Stimulated activated naive CD8-positive, alpha-beta T cell treated with anti-CD3 and anti-CD28 coated beads, Interleukin-15, Interleukin-2, amounts not matched to agents 100 U/mL and 50 U/mL, for 24 hours (primary cell): ENCODE measurements at regions not wholly inside any gene's neighbourhood (a gene's known extent, or its start where the extent isn't known, plus 50 kb on each side); places are given as distances from the start of the nearest gene placed in this dataset.
"Not testable (repeated sequence)": the region's sequence is repeated elsewhere in the genome, so short reads cannot be mapped to it uniquely, and the experiment has no call there.

ENCODE experiments used
- ATAC-seq: fragments of 150-1000 bp; cut with Tn5 transposase; one replicate; pipeline ENCODE4 v1.10.0; 2021
- DNase-seq: peaks from one replicate; pipeline ENCODE4 v3.0.0; 2021

DNA sequence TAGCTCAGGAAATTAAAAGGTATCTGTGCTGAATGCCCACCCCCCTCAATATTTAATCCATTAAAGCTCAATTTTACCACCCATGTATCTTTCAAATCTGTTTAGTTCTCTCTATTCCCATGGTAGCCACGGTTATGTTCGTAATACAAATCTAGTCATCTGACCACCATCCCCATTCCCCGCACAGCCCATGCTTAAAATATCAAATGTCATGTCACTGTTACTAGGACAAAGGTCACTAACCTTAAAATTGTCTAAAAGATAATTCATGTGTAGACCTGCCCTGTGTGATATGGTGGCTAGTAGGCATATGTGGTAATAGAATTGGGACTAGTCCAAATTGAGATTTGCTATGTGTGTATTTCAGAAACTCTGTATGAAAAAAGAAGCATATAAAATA is 728.5 kb upstream of the B3GALT2 start:
- no peak for ATAC-seq

DNA sequence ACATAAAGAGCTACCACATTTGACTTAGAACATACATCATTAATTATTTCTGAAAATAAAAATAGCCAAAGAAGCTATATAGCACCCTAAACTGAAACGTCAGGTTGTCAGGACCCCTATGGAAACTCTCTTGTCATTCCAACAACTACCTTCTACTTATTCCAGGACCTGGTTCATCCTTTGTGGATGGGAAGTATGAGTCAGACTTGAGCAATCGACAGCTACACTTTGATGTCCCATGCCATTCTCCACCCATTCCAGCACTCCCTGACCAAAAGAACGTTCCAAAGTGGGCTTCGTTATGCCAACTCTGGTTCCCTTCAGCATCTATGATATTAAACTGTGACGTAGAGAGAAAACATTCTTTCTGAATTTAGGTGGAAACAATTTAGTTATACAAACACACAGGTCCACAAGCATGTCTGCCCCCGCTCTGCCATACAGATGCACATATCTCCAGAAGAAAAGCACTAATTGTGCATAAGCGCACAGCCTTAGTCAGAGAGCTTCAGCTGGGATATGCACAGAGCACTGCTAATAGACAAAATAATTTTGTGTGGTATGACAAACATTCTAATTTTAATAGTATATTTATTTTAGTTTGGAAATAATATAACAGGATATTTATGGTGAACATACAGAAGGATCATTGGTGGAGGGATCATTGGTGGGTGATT is 723.1 kb upstream of the B3GALT2 start:
- DNase-seq (no peak), ATAC-seq (no peak)

More for the DNA sequence above, 728.5 kb upstream of the B3GALT2 start:
- DNase-seq, result no peak

DNA sequence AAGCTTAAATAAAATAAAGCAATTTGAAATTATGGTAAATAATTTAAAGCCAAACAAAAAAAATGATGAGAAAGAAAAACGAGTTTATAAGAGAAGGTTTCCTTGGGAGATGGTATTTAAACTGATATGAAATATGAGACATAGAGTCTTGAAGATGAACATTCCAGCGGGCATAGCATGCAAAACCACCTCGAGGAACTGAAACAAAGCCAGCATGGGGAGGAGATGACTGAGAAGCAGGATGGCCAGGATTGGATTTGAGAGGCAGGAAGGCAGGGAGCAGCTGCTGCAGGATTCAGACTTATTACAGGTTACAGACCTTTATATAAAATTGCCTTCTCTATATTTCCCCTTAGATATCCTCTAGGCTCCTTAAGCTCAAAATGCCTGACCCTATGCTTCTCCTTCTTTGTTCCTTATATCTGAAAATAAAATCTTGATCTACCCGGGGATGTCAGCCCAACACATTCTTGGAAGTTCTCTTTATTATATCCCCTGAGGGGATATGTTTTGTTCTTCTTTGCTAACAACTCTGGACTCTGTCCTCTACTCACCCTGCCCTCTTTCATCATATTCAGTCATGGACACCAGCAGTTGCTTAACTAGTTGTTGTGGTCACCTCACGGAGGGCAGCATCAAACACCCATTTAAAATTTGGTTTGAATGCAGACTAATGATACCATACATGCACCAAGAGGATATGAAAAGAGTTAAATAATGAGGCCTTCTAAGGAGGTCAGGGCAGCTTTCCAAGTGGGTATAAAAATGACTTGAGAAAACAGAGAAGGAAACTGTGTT is 719.1 kb upstream of the B3GALT2 start:
- ATAC-seq (no peak), DNase-seq (no peak)

DNA sequence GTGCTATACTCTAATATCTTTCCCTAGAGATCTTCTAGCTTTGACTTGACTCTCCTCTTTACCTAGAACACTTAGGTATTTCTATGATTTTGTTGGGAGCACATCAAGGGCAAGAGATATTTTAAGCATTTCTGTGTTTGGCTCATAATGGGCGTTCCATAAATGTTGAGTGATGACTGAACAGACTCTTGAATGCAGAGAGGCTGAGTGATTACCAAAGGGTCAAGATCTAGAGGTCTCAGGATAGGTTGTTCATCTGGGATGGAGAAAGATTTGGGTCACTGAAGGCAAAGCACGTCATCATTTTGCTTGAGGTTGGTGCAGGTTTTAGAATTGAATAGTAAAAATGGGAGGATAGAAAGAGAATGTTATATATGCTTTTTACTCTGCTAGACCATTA is 705.4 kb upstream of the B3GALT2 start:
- ATAC-seq (no peak), DNase-seq (no peak)

DNA sequence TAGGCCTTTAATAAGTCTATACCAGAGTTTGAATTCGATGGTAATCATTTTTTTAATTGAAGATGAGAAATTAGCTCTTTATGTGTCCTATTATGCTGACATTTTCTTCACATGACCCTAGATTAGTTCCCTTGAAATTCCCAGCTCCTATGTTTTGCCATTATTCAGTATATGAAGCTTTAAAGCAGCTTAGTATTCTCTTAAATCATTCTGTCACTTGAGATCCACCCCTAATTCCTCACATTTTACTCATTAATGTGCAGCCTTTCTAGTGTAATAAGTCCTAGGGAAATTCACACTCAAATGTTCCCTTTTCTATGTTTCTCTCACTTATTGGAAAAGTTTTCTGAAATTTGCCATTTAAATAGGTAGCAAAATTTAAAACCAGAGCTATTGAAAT is 704.5 kb upstream of the B3GALT2 start:
- no peak for DNase-seq
- no peak for ATAC-seq

DNA sequence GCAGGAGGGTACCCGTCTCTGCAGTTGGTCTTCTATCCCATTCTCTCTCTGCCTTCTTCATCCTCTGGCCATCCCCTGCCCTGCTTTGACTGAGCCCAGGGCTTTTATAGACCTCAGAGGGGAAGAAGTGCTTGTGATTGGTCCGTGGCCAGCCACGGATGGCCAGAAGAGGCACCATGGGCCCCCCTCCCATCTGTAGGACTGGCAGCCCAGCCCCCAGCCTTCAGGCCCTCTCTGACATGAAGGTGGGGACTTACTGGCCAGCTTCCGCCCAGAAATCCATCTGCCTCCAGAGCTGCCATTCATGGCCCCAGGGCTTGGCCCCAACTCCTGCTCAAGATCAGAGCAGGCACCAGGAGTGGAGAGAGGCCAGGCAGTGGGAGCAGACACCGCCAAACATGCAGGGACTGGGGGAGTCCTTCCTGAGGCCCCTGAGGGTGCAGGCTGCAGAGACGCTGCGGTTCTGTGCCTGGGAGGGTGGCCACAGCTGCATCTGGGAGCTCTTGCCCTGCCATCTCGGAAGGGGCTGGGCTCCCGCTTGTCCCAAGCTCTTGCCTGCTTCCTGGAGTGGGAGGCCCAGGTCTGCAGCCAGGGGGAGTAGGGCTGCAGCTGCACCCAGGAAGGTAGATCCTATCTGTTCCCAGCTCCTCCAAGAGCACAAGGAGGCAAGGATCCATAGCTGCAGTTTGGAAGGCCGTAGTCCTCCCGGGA is 698.6 kb upstream of the B3GALT2 start:
- ATAC-seq (no peak), DNase-seq (no peak)

DNA sequence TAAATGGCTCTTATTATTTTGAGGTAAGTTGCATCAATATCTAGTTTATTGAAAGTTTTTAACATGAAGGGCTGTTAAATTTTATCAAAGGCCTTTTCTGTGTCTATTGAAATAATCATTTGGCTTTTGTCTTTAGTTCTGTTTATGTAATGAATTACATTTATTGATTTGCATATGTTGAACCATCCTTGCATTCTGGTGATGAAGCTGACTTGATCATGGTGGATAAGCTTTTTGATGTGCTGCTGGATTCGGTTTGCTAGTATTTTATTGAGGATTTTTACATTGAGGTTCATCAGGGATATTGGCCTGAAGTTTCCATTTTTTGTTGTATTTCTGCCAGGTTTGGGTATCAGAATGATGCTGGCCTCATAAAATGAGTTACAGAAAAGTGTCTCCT is 691.5 kb upstream of the B3GALT2 start:
- not testable (repeated sequence) for ATAC-seq, DNase-seq

DNA sequence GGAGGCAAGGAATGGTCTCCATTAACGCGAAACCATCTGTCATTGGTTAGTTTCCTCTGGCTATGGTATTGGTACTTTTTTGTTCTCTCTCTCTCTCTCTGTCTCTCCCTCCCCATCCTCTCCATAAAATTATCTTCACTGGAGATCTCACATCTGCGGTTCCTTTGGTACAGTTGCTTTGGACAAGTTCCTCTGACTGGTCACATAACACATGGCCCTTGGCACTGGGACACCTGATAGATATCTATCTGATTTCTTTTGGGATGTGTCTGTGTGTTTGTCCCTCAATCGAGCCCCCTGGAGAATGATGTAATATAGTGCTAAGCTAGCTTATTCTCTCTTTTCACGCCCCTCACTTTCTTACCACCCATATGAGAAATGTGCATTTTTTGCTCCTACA is 682.0 kb upstream of the B3GALT2 start:
- no peak for ATAC-seq
- no peak for DNase-seq

DNA sequence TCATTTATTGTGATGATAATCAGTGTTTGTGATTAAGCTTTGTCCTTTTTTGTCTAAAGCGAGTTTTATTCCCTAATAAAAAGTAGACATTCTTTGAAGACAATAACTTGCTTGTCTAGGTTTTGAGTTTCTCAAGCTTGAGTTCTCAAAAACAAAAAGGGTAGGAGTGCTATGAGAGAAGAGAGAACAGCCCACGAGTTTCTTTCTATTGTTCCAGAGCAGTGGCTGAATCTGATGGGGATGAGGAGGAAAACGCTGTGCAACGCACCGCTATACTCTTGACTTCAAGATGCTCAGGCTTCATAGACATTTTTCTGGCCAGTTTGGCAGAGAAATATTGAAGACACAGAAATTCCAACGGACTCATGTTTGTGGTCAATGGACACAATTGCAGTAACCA is 669.8 kb upstream of the B3GALT2 start:
- DNase-seq, result no peak
- no peak for ATAC-seq

DNA sequence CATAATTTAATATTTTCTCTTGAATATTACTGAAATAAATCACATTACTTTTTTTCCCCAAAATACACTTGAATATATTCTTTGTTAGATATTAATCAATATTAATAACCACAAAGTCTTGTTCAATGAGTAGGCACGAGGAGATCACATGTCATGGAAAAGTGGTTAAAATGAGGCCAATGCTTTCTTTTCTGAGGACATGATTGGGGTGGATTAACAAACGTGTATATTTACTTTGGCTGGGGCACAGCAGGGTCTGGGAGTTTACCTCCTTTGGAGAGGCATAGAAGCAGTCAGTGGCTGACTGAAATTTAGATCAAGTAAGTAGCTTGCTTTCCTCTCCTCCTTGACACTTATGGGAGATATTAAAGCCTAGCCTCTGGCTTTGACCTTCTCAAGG is 664.3 kb upstream of the B3GALT2 start:
- ATAC-seq, result no peak
- no peak for DNase-seq

DNA sequence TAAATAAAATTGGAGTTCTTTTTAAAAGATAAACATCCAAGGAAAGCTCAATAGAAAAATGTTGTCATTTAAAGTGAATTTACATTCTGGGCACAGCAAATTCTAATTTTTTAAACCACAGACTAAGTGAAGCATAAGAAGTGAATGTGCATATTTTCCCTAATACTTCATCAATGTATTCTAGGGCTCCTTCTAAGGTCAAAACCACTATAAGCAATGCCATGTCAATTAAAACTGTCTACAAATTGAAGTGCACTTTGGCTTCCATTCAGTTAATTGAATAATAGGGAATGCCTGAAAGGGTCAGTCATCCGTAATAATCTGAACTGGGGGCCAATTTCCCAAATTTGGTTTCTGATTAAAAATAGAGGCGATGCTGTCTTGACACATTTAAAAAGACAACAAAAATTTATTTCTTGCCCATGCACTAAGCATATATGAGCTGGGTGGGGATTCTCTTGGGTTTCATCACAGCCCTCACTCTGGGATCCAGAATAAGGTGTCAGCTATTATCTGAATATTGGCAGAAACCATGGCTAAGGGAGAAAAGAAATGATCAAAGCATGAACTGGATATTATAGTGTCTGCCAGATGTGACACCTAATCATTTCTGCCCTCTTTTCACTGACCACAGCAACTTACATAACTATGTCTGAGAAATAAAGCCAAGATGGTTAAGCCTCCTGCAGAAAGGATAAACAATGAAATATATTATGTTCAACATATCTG is 660.6 kb upstream of the B3GALT2 start:
- no peak for ATAC-seq
- DNase-seq, result no peak

DNA sequence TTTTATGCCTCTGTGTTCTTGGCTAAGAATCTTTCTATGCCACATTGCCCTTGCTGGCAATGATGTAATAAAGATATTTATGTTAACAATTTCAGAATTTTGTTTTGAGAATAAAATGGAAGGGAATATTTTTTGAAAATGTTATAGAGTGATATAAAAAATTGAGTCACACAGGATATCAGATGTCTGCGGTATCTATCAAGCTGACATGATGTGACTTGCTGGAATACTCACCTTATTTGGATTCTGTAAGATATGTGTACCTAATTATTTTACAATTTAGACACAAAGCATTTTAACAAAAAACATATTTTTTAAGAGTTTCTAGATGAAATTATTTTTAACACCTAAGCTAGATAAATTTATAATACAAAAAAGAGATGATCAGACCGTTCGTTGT is 660.0 kb upstream of the B3GALT2 start:
- ATAC-seq, result no peak
- DNase-seq, result no peak

DNA sequence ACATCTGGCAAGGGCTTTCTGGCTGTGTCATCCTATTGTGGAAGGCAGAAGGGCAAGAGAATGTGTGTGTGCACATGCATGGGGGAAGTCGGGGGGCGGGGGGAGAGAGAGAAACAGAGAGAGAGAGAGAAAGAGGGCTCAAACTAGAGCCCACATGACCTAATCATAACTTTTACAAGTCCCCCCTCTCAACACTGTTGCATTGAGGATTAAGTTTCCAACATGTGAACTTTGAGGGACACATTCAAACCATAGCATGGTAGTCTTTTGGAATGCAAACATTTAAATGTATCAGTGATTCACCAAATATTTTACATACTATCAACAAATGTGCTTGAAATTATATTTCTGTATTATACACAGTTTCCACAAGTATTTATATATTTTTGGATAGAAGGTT is 655.4 kb upstream of the B3GALT2 start:
- ATAC-seq, result no peak
- DNase-seq, result no peak

DNA sequence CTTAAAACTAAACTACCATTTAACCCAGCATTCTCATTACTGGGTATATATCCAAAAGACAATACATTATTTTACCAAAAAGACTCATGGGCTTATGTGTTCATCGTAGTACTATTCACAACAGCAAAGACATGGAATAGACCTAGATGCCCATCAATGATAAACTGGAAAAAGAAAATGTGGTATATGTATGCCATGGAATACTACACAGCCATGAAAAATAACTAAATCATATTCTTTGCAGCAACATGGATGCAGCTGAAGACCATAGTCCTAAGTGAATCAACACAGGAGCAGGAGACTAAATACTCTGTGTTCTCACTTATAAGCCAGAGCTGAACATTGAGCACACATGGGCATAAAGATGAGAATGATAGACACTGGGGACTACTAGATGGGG is 645.1 kb upstream of the B3GALT2 start:
- DNase-seq (no peak), ATAC-seq (no peak)

DNA sequence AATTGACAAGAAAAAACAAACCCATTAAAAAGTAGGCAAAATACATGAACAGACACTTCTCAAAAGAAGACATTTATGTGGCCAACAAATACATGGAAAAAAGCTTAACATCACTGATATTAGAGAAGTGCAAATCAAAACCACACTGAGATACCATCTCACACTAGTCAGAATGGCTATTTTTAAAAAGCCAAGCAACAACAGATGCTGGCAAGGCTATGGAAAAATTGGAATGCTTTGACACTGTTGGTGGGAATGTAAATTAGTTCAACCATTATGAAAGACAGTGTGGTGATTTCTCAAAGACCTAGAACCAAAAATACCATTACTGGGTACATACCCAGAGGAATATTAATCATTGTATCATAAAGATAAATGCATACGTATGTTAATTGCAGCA is 641.1 kb upstream of the B3GALT2 start:
- ATAC-seq (no peak), DNase-seq (no peak)

DNA sequence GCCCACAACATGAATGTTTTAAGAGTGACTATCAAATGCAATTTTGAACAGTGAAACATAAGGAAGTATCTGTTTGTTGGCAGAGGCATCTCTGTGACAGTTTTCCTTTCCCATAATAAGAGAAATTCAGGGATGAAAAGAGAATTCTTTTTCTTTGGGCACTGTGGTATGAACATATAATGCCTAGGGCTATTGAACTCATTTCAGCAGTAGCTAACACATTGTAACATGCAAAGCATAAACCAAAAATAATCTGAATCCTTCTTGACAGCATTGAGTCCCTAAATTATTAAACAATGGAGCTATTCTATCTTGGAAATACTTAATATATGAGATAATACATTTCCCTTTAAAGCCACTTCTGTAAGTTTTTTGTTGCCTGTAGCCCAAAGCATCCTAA is 633.0 kb upstream of the B3GALT2 start:
- DNase-seq (no peak), ATAC-seq (no peak)

DNA sequence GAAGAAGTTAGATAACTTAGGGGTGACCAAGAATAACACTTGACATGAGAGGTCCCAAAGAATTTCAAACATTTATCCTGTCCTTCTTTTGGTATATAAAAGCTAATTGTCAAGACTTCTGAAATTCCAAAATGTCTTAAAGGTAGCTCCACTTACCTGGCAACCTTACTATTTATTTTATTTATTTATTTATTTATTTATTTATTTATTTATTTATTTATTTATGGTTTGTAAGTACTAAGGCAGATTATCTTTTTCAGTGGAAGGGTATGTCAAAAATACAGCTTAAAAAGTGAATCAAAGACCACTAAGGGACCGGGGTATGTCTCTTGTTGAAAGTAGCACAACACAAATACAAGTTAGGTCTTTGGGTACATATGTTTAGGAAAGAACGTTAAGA is 620.8 kb upstream of the B3GALT2 start:
- no peak for ATAC-seq
- no peak for DNase-seq

DNA sequence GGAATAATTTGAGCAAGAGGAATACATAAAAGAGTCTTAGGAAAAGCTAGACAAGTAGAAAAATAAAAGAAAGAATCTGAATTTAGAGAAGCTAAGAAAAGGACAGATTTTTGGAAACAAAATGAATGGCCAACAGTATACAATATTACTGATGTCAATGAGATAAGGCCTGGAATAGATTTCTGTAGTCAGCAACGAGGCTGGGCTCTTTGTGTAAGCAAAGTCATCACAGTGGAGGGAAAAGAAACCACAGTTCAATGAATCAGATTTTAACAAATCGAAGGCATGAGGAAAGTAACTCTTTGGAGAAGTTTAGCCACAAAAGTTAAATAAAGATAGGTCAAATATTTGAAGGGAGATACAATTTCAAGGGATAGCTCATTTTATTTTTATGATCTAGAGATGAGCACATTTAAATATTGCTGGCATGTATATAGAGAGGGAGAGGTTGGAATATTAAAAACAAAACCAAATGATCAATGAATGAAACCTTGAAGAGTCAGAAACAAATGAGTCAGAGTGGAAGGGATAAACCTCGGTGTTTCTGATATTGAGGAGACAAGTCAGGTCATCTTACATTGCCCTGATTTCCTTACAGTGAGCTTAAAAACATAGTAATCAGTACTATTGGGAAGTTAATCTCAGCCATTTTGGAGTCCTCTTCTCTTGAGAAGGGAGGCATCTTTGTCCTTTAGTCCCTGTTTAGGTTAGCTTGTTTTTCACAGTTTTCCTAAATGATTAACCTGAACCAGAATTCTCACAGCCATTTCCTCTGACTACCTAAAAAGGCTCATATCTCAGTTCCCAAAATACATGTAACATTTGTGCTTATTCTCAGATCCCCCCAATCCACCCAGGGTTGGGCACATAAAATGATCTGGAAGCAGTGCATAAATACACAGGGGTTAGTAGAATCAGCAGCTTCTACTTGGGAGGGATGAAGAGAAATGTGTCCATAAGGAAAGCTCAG is 620.0 kb upstream of the B3GALT2 start:
- DNase-seq (no peak), ATAC-seq (peak; percentile 83)

DNA sequence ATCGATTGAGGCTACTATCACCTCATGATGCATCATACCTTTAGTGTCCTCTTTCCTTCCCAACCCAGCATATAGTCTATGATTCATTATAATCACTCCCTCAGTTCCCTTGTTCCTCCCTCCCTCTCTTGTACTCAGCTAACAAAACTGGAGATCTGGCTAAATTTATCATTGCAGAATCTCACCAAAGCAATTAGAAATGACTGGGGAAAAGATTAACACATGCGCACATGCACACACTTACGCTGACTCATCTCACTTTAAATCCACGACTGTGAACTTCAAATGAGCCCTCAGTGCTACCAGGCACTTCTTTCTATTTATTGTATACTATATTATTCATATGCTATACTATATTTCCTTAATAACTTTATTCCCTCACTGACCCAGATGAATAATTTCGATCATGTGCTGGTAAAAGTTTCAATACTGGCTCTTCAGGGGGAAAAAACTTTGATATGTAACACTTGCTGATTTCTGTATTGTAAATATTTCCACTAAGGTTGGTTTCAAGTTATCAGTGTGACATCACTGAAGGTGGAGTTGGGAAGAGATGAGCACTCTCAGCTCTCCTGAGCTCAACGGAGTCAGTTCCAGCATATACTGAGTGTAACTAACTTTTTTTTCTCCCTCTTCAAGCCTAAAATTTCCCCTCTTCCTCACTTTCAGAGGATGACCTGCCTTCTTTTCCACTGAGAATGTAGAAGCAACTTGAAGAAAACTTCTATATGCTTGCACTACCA is 613.7 kb upstream of the B3GALT2 start:
- ATAC-seq, result peak; percentile 83

DNA sequence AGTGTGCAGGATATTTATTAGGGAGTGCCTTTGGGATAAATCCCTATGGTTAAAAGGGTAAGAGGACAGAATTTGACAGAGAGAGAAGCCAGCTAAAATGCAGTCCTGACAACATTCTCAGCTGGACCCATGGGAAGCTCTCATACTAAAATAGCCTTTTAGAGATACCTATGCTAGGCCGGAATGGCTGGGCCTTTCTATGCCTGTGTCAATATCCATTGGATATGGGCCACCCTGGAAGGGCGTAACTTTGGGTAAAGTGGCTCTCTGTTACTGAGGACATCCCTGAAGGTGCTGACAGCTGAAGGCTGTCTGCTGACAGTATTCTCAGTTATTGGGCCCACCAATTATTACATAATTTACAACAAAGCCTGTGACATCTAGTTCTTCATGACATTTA is 613.0 kb upstream of the B3GALT2 start:
- DNase-seq, result no peak
- no peak for ATAC-seq

More for the DNA sequence above, 613.7 kb upstream of the B3GALT2 start:
- no peak for DNase-seq

DNA sequence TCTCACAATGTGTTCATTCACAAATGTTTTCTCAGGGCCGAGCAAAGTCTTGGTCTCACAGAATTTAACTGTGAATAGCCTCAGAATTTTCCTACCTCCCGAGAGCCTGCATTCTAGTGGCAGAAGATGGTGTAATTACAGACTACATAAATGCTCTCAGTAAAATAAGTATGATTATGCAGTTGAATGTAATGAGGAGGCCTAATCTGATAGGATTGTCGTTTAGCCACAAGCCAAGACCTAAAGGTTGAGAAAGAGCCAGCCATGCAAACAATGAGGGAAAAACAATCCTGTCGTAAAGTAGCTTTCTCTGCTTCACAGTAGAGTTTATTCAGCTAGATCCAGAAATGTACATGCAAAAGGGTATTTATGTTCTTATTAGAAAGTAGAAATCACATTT is 607.8 kb upstream of the B3GALT2 start:
- ATAC-seq, result no peak
- no peak for DNase-seq
